Middle frontal gyrus (tissue), 1 donor: ENCODE measurements at regions not wholly inside any gene's neighbourhood (a gene's known extent, or its start where the extent isn't known, plus 50 kb on each side); places are given as distances from the start of the nearest gene placed in this dataset.

ENCODE experiments used
- DNase-seq: peaks from one replicate; pipeline ENCODE4 v3.0.0-alpha.2; 2015; ENCODE audit warnings: low spot score; ENCODE audit errors: extremely low spot score

DNA sequence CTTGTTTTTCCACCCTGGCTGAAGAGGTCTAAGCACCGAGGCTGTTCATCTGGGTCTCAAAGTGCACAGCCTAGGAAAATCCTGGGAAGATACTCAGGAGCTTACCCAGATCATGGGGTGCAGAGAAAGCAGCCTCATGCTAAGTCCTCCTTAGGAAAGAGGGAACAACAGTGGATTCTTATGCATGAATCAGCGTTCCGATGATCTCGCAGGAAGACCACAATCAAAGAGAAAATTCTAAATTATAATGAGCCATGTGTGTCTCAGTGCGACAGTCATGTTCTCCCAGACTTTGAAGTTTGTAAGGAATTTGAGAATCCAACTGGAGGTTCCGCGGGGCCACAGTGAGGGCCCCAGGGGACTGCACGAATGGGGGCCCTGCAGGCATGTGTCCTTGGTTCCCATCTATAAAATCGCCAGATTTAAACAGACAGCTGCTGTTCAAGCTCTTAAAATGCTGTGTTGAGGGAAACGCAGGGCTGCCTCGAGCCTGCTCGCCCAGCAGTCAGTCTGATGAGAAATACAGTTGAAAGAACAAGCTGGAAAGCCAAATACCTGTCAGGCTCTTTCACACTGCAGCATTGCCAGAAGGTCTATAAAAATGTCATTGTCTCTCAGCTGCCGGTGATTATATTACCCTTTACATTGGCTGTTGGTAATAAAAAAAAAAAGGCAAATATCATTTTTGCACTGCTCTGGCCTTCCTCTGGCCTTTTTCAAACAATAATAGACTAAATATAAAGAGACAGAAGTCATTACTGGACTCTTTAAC lies 152.1 kb downstream of the PMP22 start:
- no peak for DNase-seq

DNA sequence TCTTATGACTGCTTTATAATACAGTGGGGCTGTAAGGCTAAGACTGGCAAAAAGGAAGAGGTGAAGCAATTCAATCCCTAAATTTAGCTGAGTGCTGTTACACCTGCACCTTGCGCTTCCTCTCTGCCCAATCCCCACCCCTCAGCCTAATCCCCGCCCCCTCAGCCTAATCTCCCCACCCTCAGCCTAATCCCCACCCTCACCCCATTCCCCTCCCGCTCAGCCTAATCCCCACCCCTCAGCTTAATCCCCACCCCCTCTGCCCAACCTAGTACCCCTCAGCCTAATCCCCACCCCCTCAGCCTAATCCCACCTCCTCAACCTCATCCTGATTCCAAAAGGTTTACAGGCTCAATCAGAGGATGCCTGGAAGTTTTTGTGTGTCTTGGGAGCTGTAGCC lies 155.5 kb downstream of the PMP22 start:
- no peak for DNase-seq

DNA sequence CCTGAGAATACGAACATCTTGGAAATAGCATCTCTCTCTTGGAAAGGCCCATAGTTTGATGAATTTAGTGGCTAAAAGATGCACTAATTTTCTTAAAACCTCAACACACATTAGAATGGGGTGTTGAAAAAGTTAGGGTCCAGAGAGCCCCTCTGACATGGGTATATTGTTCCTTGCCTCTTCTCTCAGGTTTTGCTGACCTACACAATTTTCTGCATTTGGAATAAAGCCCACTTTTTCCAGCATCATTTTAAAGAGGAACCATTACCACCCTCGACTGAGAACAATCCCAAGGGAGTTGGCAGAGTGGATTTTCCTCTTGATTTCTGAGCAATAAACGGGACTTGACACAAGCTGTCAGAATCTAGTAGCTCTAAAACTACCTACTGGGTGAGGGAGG lies 156.1 kb downstream of the PMP22 start:
- no peak for DNase-seq

DNA sequence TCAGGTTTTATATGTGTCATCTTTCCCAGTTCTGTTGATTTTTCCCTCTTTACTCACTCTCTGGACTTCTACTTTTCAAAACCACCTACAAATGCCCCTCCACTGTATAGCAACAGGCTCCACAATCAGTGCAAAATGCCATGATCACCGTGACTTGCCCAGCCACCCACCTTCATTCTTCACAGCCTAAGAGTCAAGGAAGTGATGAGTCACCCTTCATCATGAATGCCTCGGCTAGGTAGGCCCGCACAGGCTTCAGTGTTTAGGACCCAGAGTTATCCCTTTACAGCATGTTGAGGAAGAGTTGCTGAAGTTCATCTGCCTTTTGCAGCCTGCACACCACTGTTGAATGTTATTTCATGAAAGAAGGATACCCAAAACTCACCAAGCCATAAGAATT lies 158.6 kb downstream of the PMP22 start:
- no peak for DNase-seq

DNA sequence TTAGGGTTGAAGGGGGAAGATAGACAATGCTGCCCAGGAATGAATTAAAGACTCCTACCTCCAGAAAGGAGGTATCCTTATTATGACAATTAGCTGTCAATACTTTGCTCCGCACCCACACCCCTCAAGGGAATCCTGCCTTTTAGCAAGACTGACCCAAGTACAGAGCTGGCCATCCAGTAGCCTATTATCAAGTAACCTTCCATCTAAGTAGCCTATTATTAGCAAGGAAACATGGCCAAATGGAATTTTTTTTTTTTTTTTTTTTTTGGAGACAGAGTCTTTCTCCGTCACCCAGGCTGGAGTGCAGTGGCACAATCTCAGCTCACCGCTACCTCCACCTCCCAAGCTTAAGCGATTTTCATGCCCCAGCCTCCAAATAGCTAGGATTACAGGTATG lies 161.3 kb downstream of the PMP22 start:
- DNase-seq: no peak

DNA sequence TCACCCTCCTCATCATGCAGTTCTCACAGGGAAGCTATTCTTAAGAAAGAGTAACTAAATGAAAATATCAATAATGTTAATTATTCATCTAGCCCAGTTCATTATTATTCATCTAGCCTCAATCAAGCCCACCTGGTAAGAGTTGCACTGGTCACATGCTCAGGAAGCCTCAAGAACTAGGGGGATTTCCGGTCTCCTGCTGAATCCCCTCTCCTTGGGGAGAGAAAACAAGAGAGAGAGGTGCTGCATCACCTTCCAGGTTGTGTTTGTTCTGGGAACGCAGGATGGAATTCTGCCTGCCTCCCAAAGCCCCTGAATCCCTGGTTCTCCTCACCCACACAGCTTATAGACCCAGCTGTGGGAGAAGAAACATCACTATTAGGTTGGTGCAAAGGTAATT lies 164.0 kb downstream of the PMP22 start:
- no peak for DNase-seq

DNA sequence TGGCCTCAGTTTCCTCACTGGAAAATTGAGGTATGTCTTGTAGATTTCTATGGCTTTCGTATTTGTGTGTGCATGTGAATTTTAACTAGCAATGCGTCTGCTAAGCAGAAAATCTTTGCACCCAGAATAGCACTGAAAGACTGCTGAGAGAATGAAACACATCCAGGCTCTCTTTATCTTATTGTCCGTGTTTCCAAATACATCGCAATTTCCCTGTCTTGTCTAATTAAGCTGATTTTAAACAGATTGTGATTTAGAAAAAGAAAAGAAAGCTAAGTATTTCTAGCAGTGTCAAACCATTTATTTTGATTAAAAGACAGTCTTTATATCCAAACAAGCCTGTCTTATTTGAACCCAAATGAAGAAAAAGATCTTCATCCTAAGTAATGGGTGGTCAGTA lies 168.6 kb downstream of the PMP22 start:
- no peak for DNase-seq

DNA sequence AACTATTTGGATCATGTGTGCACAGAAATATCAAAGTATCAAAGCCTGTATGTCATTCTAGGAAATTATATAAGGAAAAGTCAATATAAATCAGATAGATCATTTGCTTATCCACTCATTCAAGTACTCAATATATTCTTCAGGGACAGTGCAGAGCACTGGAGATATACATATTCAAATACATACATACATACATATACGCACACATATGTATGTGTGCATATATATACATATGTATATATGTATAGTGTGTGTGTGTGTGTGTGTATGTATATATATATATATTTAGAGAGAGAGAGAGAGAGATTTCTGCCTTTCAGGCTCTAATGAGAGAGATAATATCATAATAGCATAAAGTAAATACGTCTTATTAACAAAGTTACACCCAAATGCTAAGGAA lies 169.2 kb downstream of the PMP22 start:
- no peak for DNase-seq

DNA sequence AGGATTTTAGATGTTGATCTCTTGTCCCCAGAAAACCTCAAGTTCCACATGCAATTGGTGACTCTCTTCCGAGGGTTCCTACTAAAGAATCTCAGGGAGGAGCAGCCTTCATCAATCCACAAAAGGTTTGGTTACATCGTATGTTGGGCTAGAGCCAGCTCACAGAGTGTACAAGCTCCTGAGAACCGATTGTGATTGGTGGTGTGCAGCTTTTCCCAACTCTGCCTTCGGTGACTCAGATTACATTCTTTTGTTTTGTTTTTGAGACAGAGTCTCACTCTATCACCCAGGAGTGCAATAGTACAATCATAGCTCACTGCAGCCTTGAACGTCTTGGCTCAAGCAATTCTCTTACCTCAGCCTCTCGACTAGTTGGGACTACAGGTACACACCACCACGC lies 172.4 kb downstream of the PMP22 start:
- DNase-seq: no peak

DNA sequence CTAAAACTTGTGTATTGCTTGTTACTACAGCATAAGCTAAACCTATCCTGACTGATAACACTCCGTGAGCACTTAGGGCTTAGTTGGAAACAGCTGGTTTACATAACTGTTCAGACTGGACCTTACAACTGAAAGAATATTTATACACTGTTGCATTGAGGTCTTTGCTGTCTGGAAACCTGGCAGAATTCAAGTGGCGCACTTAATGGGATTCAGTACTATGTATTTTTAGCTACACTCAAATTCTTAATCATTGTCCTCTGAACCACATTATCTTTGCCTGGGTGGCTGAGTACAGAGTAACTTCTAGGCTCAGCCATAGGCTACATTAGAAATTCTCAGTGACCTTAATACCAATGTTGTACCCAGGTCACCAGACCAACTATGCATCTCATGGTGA lies 172.9 kb downstream of the PMP22 start:
- DNase-seq: no peak

DNA sequence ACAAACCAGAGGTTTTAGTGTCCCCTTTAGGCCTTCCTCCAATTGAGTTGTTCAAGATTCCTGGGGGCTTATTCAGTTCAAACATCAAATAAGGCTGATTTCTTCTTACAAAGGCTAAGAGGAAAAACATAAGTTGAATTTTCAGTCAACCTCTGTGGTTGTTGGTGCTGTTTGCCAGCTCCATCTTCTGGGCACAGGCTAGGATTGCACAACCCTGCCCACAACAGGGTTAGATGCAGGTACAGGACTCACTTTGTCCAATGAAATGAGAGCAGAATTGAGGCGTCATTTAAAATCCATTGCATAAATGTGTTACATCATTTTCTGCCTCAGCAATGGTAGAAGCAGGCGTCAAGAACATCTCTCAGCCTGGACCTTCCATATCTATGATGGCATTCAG lies 173.3 kb downstream of the PMP22 start:
- DNase-seq: no peak

DNA sequence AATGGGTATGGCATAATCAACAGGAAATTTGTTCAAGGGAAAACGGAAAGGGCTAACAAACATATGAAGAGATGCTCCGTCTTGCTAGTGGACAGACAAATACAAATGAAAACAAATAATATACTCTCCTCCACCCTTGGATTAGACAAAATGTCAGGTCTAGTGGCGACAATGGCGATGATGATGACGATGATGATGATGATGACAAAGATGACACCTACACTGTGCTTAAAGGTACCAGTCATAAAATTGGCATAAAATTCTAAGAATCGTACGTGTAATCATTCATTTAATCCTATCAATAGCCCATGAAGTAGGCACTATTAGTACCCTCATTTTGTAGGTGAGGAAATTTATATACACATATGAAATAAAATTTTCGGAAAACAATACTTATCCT lies 174.6 kb downstream of the PMP22 start:
- DNase-seq: no peak

DNA sequence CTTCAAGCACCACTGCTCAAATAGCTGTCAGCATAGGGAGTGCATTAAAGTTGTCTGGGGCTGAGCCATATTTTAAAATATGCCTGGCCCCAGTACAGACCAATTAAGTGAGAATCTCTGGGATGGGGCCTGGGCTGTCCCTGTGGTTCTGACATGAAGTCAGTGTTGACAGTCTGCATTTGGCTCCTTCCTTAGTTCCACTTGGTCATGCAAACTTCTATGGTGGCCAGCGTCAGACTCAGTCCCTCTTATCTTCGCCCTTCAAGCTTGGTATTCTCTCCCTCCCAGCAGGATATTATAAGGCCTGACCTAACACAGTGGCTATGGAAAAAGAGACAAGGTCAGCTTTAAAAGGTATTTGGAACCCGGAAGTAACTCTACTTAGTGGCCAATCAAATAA lies 177.2 kb downstream of the PMP22 start:
- no peak for DNase-seq

DNA sequence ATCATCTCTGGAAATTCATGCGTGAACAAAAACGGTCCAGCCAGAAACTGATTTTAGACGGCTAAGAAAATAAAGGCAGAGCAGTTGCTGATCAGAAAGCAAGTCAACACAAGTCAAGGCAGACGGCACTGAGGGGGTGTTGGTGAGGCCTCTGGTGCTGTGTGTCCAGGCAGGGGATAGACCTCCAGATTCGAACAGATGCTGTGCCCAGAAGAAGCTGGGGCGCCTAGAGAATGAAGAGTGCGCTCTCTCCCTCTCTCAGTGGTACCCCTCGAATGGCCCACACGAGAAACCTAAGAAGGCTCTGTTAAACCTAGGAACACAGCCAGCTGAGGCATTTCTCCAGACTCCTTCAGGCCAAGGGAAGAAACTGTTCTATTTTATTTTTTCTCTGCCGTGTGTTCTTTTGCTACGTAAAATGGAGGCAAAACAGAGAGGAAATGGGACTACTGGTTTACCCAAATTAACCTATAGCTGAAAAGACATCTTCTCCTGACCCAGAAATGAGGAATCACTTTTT lies 178.3 kb downstream of the PMP22 start:
- DNase-seq: no peak

DNA sequence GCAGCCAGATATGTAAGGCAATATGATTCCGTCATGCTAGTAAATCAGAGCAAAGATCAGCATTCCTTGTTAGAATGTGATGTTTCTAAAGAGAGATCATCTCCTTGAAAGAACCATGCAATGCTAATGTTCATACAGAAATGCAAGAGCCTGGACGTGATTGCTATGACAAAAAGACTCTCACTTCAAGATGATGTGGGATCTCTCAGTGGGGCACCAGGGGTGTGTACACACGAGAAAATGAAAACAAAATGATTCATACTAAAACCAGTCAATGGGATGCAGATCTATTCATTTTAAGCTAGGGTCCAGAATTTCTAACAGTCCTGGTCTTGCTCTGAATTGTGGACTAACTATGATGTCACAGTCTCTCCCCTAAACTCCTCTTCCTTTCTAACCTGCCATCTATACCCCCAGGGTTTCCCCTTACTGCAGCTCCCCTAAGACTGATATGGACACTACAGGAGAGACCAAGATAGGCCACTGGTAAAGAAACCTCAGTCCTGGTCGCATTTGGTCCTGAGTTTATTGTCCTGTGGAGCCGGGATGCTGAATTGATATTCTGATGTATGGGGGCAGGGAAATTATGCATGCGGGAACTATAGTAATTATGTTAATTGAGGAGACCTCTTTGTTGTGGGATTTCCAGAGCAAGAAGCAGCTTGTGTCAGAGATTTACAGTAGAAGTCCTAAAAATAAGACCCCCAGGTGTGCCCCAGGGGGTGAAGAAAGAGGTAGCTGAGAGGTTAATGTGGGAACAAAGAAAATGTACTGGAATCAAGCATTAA lies 179.0 kb downstream of the PMP22 start:
- DNase-seq: no peak

DNA sequence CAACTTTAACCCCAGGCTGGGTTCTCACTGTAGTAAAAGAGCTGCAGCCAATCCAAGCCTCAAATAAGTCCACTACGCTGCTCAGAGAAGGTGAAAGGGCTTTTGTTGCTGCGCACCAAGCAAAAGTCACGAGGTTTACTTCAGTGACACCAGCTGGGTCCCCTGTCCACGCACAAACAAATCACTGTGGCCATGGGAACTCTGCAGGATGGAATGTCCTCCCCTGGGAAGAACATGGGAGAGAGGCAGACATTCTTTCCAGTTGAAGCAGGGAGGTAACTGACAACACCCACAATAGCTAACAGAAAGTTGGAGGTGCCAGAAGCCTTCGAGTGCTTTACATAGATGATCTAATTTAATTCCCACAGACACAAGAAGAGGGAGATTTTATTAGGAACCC lies 181.9 kb downstream of the PMP22 start:
- DNase-seq: no peak

DNA sequence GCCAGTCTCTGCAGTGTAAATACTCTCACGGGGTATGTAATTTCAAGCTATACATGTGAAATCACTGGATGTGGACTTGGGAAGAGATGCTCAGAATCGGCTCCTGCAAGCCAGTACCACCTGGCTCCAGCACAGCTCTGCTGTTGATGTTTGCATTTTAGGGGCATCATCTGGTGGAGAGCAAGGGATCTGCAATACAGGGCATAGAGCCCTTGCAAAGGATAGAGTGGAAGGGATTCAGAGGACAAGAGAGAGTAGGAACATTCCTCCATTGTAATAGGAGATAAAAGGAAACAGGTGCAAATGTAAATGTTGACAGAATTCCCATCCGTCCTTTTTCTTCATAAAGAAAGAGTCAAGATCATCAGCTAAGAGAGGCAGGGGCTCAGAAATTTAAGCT lies 184.1 kb downstream of the PMP22 start:
- no peak for DNase-seq

DNA sequence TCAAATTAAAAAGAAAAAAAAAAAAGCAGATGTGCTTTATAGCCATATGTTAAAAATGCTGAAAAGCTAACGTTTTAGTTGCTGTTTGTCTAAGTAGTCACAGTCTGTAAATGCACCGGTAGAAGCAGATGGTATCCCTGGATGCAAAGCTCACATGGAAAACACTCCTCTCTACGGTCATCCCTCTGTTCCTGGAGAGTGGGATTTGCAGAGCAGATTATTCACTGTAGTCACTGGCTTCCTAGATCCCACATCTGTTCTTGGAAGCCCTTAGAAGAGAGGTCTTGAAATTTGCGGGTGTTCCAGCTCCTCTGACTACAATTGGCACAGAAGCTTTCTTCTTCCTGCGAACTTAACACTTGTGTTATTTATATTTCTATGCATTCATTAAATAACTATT lies 186.6 kb downstream of the PMP22 start:
- DNase-seq: no peak

DNA sequence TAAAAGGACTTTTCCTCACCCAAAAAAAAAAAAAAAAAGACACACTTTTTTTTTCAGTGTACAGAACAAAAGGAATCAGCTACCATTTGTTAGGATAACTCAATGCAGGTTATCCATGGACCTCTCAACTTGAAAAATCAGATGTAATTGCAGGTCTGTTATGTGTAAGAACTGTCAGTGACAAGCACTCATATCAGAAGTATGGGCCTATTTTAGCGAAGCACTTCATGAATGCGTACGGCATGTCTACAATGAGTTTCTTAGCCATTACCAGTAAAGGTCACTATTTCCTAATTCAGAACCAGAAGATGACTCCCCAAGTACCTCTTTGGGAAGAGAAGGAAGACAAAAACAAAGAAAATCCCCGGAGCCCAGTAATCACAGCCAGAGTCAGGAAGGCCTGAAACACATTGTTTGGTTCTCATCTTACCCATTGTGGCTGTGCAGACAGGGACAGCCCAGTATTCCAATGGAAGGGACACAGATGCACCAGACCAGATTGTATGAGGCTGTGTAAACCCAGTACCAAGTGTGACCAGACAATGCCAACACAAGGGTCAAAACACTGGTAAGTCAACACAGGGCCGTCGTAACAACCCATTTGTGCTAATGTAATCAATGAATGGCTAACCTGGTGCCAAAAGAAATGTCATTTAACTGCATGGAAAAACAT lies 188.0 kb downstream of the PMP22 start:
- no peak for DNase-seq

DNA sequence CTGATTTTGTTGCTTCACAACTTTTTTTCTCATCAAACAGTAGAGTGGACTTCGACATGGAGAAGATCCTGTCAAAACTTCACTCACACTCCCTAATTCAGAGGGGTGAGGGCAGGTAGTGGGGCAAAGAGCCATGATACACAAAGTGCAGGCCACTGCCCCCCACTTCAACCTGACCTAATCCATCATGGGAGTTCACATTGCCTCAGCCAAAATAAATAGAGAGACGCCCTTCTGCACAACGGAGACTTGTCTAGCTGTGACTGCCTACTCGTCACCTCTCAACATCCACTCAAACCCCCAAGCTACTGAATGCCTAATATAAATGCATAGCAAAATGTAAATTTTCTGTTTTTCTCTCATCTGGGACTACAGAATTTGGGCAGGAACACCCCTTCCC lies 213.2 kb downstream of the PMP22 start:
- no peak for DNase-seq

DNA sequence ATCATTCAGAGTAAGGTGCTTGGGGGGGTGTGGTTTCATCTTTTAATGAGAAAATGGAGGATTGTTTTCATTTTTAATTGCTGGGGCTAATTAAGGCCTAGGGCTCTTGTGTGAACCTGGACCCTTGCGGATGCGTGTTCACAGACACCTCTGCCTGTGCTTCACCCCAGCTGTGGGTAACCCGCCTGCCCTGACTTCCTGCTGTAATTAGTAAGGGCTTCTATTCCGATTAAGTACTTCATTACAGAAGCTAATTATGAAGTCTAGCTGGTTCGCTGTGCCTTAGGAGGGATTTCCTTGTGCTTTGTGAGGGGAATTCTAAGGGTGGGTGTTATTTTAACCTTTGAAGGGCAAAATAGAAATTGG lies 215.3 kb downstream of the PMP22 start:
- DNase-seq: no peak
